Effector CD8-positive, alpha-beta T cell (primary cell): ENCODE measurements at regions not wholly inside any gene's neighbourhood (a gene's known extent, or its start where the extent isn't known, plus 50 kb on each side); places are given as distances from the start of the nearest gene placed in this dataset.
"Not testable (repeated sequence)": the region's sequence is repeated elsewhere in the genome, so short reads cannot be mapped to it uniquely, and the experiment has no call there.

Experiments used
- DNase-seq: peaks from one replicate; lab custom pipeline; 2025; lab: John Stamatoyannopoulos, UW

DNA sequence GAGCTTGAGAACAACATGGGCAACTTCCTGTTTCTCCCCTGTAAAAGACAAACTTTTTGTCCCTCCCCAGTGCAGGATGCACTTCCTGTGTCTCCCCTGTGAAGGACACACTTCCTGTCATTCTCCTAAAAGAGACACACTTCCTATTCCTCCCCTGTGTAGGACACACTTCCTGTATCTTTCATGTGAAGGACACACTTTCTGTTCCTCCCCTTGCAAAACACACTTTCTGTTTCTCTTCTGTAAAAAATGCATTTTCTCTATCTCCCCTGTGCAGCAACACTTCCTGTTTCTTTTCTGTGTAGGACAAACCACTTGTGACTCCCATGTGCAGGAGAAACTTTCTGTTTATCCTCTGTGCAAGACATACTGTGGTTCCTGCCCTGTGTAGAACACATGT is 488.6 kb upstream of the USP9Y start:
- no peak for DNase-seq

DNA sequence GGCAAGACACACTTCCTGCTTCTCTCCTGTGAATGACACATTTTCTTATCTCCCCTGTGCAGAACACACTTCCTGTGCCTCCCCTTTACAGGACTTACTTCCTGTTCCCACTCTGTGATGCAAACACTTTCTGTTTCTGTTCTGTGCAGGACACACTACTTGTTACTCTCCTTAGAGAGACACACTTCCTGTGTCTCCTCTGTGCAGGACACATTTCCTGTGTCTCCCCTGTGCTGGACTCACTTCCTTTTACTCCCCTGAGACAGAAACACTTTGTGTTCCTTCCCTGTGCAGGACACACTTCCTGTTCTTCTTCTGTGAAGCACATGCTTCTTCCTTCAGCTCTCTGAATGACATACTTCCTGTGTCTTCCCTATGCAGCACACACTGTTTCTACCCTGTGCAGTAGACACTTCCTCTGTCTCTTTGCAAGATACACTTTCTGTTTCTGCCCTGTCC is 485.4 kb upstream of the USP9Y start:
- no peak for DNase-seq

DNA sequence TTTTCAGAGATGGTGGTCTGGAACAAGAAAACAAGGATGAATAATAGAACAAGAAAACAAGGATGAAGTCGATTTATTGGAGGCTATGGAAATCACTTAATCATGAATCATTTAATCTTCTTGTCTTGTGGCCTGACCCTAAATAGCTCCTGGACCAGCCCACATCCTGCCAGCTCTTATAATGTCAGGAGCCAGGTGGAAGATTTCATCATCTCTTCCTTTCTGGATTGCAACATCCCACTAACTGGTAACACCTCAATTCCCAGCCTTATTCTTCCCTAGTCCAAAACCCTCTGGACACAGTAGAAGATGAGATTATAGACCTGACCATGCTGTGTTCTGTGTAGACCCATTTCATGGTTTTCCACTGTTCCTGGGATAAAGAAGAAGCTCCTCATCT is 470.1 kb upstream of the USP9Y start:
- no peak for DNase-seq

DNA sequence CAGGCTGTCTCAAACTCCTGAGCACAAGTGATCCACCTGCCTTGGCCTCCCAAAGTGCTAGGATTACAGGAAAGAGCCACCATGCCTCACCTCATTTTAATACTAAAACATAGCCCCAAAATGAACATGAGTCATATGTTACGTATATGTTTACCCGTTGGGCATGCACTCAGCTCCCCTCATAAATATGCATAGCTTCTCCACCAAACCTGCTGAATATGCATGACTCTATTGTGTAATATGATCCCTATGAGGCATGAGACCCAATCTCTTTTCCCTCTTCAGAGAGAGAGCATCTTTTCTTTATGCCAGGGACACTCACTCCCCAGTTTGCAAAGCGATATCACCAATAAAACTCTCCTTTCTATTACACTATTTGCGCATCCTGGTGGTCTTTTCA is 464.6 kb upstream of the USP9Y start:
- no peak for DNase-seq

DNA sequence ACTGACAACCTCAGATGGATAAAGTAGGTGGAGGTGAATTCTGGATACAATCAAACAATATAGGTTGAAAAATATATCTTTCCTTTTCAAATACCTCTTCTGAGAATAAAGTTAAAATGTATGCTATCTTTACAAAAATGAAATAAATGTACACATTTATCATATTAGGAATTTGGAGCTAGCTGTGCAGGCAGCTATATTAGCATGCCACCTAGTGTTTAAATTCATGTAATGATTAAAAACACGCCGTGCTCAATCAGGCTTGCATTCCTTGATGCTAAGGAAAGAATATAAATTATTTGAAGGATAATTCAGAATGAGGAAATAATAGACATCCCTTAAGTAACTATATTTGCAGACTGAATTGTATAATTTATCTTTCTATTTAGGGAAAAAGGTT is 460.7 kb upstream of the USP9Y start:
- DNase-seq, result not testable (repeated sequence)

DNA sequence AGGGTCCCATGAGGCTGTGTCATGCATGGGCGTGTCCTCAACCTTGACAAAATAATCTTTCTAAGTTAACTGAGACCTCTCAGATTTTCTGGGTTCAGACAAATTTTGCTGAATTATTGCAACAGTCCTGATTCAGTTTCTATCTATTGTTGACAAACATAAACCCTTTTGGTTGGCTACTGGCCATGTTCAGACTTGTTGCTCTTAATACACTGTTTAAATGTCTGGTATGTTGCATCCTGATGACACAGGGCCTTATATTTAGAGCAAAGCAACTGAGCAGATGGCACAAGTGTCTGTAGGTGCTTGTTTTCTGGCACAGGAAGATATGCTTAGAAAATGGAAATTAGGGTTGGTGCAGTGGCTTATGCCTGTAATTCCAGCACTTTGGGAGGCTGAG is 456.9 kb upstream of the USP9Y start:
- no peak for DNase-seq

DNA sequence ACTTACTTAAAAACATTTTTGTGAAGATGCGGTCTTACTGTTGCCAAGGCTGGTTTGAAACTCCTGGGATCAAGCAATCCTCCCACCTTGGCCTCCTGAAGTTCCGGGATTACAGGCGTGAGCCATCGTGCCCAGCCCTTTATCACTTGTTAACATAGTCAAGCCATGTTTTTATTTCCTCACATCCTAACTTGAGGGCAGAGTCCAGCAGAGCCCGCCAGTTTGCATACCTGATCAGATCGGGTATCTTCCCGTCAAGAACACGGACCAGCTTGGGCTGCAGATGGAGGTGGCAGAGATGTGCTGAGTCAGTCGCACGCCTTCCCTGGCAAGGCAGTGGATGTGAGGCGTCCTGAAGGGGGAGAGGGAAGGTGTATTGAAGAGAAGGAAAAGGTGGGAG is 447.3 kb upstream of the USP9Y start:
- DNase-seq, result no peak

DNA sequence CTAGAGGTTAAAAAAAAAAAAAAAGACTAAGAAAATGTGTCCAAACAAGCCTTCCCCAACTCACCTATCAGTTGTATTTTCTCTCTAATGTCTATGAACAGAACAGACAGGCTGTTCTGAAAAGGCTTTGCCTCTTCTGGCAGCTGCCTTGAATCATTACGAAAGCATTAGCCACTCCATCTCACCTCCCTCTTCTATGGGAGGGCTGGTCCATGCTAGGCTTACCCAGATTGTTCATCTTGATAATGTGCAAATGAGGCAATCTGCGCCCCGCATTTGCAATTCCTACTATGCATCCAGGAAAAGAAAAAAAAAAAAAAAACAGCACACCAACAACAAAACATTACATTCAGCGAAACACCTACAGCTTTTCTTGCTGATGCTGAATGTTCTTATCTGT is 429.9 kb upstream of the USP9Y start:
- no peak for DNase-seq

DNA sequence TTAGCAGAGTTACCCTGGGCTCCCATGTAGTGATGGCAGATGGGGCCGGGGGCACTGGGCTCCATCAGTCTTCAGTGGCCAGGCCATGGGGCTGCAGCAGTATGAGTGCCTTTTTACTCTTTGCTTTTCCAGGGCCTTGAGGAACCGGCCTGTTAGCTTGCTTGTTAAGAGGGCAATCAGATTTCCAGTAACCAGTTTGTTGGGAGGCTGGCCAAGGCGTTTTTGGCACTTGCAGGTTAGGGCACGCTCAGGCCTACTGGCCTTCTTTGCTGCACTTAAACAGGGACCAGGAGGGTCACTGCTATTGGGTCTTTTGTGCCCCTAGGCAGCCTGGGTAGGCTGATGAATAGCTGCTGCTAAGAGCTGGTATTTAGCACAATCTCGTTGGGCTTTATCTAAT is 415.4 kb upstream of the USP9Y start:
- DNase-seq, result no peak

DNA sequence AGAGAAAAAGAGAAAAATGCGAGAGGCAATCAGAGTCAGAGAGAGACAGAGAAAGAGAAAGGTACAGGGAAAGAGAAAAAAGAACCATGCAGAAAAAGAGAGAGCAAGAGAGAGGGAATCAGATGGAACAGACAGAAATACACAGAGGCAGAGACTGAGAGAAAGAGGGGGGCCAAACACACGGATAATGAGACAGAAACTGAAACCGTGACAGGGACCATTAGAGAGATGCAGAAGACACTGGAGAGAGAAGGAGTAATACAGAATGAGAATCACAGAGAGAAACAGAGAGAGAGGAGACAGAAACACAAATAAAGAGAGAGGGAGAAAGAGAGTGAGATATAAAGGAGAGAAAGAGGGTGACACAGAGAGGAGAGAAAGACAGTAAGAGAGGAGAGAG is 412.1 kb upstream of the USP9Y start:
- no peak for DNase-seq

DNA sequence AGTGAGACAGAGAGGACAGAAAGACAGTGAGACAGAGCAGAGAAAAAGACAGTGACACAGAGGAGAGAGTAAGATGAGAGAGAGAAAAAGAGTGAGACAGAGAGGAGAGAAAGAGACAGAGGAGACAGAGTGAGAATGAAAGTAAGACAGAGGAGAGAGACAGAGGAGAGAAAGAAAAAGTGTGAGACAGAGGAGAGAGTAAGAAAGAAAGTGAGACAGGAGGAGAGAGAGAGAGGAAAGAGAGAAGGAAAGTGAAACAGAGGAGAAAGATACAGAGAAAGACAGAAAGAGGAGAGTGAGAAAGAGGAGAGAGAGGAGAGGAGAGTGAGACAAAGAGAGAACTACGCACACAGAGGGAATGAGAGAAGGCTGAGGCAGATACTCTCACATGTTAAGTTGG is 411.6 kb upstream of the USP9Y start:
- no peak for DNase-seq

DNA sequence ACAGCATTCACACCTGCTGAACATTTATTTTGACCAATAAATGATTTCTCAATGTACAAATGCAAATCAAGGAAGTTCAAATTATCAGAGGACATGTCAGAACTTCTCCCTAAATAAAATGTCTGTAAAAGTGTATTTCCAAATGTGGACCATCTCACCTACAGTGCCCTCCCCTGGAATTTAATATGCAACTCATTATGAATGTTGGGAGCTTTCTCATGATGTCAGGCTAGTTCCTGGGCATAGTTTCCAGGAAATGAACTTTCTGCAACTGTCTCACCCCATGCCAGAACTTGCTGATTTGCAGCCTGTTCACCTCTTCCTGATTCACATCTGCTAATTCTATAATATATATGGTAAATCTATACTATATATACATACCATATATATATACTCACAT is 408.5 kb upstream of the USP9Y start:
- no peak for DNase-seq

DNA sequence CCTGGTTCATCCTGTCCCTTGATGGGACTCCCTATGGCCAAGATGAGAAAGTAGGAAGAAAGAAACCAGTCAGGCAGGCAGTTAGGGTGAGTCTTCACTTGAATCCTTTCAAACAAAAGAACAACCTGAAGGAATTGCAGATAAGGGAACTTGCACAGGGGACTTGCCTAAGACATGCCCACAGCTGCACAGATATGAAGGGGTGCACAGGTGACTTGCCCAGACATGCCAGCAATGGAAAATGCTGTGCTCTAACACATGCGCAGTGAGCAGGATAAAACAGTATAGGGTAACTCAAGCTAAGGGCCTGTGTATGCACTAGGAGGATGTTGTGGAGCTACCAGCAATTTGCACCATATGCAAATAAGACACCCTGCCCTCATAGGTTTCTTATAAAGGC is 404.6 kb upstream of the USP9Y start:
- DNase-seq, result no peak

DNA sequence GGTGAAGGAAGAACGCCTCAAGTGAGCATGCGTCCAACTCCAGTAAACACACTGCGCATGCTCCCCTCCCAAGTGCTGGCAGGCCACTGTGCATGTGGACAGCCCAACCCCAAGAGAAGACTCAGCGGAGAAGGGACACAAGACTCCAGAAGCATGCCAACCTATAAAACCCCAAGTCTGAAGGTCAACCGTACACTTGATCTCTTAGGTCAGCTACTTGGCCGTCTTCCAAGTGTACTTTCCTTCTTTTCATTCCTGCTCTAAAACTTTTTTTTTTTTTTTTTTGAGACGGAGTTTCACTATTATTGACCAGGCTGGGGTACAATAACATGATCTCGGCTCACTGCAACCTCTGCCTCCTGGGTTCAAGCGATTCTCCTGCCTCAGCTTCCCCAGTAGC is 401.2 kb upstream of the USP9Y start:
- DNase-seq, result not testable (repeated sequence)

DNA sequence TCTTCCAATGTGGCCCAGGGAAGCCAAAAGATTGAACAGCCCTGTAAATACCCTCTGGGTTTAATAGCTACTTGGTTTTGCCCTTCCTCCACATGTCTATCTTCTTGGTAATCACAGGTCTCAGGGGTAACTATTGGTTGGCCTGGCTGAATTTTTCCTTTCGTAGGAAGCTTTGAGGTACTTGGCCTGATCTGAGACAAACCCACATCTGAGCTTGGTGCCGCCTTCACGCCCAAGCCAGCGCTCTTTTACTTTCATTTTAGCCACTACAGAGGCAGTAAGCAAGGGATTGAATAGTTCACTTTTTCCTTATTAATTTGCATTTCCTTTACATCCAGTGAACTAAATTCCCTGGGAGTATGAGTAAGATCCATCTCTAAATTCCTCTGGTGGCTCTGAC is 397.6 kb upstream of the USP9Y start:
- no peak for DNase-seq

DNA sequence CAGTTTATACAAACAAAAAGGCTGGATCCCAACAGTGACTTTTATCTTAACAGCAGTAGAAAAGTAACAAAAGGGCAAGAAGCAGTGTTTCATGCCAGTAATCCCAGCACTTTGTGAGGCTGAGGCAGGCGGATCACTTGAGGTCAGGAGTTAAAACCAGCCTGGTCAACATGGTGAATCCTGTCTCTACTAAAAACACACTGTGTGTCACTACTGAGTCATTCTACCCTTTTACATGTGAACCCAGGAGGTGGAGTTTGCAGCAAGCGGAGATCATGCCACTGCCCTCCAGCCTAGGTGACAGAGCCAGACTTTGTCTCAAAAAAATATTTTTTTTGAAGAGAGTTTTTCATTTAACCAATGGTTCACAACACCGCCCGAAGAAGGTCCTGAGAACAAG is 395.6 kb upstream of the USP9Y start:
- no peak for DNase-seq

DNA sequence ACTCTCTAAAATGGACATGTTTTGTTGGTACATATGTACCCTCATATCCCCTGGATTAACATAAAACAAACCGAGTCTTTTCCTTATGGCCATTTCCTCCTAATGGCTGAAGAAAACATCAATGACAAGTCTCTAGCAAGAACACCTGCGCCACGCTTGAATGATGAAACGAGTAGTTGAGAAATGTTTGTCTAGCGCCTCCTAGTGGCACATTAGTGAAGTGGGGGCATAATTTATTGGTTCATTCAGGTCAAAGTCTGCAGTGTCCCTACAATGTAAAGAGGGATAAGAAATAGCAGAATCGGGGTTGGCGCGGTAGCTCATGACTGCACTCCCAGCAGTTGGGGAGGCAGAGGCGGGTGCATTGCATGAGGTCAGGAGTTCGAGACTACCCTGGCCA is 391.8 kb upstream of the USP9Y start:
- peak; percentile 0 for DNase-seq

DNA sequence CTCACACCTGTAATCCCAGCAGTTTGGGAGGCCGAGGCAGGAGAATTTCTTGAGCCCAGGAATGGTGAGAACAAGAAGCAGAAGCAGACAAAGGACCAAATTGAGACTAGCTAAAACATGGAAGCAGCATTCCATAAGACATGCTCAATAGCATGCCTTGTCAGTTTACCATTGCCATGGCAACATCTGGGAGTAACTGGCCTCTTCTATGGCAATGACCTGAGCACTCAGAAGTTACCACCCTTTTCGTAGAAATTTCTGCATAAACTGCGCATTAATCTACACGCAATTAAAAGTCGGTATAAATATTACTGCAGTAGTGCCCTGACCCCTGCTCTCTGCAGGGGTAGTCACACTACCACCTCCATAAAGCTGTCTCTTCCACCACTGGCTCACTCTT is 390.2 kb upstream of the USP9Y start:
- DNase-seq, result no peak

DNA sequence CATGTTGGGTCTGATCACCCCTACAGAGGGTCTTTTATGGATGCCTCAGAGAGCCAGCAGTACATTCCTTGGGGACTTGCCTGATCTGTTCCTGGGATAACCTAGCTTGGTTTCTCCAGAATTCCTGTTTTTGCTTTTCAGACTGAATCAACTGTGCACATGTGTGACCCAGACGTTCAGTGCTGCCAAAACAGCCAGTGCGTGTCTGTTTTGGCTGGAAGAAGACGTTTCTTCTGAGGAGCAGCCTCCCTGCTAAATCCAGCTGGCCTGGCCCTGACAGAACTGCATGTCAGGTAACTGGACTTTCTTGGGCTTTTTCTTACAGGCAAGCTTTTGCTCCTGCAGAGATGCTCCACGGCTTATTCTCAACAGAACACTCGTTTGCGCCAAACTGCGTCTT is 373.3 kb upstream of the USP9Y start:
- DNase-seq, result no peak

DNA sequence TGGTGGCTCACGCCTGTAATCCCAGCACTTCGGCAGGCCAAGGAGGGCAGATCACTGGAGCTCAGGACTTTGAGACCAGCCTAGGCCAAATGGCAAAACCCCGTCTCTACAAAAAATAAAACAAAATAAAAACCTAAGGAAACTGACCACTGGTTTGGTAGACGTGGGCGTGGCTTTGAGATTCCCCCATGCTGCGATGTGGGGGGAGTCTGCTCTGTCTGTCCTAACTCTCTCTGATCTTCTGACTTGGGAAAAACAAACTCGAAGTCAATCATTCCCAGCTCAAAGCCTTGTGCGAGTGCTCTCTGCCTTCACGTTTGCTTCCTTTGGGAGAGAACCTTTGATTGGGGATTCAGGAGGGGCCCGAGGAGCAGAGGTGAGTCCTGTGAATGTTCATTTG is 369.1 kb upstream of the USP9Y start:
- not testable (repeated sequence) for DNase-seq

DNA sequence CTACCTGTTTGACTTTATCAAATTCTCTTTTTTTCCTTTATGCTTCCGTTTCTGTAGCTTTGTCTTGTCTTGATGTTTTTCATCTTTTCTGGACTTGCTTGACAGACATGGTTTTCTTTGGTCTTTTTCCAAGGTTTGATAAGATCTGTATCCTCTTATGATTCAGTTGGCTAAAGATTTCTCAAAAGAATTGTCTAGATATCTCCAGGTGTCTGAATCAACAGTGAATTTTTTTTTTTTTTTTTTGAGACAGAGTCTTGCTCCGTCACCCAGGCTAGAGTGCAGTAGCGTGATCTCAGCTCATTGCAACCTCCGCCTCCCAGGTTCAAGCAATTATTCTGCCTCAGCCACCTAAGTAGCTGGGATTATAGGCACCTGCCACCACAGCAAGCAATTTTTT is 357.8 kb upstream of the USP9Y start:
- DNase-seq, result no peak

DNA sequence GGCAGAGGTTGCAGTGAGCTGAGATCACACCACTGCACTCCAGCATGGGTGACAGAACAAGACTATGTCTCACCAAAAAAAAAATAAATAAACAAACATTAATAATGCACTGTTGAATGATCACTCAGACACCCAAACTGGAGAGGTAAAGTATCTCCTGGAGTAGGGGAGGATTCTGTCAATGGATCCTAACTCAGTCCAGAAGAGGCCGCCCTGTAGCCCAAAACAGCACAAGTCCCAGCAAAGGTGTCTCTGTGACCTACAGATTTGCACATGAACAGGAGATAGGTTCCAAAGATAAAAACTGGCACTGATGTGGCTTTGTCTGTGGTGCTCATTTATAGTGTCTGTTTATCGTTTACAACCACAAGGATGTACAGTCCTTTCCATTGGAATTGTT is 352.9 kb upstream of the USP9Y start:
- no peak for DNase-seq

DNA sequence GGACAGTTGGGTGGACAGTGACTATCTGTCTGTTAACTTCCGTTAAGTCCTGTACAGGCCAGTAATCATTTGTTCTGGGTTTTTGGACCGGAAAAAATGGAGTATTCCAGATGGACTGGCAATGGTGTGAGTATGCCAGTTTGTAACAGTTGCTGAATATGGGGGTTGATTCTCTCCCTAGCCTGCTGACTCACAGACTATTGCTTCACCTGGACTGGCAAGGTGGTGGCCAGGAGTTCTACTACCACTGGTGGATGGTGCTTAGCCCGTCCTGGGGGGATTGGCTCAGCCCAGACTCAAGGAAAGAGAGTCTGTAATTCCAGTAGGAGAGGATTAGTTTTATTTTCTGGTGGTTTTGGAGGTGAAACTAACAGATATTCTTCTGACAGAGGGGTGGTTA is 343.8 kb upstream of the USP9Y start:
- no peak for DNase-seq

DNA sequence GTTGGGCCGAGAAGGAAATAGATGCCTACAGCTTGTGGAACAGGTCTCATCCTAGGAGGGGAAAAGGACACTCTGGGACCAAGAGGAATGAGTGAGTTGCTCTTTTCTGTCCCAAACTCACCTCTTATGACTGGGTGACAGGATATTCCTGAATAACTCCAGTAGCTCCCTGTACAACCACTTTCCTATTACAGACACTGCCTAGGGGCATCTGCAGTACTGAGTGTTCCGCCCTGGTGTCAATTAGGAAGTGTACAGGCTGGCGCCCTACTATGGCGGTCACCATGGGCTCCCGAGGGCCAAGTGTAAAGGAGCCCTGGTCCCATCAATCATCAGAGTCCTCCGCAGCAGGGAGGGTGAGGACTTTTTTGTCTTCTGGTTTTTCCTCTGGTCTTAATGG is 343.4 kb upstream of the USP9Y start:
- no peak for DNase-seq

DNA sequence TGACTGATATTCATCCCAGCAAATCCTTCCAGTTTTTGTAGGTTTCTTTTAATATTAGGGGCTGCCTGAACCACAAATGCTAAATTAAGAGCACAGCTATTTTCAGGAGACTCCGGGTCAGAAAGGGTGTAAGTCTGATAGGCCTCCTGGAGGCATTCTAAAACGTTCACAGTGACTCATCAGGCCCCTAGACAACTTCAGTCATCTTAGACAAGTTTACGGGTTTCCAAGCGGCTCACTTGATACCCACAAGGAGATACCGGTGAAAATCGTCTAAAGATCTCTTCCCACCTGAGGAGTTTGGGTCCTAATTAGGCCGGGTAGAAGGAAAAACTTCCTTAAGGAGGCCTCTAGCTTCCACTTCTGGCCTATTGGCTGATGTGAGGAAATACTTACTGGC is 342.7 kb upstream of the USP9Y start:
- no peak for DNase-seq
